ENCODE measurements at regions not wholly inside any gene's neighbourhood (a gene's known extent, or its start where the extent isn't known, plus 50 kb on each side); places are given as distances from the start of the nearest gene placed in this dataset.

GRCh38 chr17:77399319-77399957, 258.7 kb downstream of the SEC14L1 start:
- TF ChIP-seq CTCF (conservative IDR thresholded peaks at IDR 0.05; ENCODE audit: low read depth, low read length): no peak
- DNase-seq (ENCODE audit: low read depth): no peak

GRCh38 chr17:77400445-77400870, 259.7 kb downstream of the SEC14L1 start:
- H3K4me3 ChIP-seq (ENCODE audit: low read length): no peak overlapping the region
- peak; percentile 50 for TF ChIP-seq CTCF (conservative IDR thresholded peaks at IDR 0.05; ENCODE audit: low read depth, low read length)
- DNase-seq (ENCODE audit: low read depth): no peak

More at GRCh38 chr17:77399319-77399957, 258.7 kb downstream of the SEC14L1 start:
- H3K4me3 ChIP-seq (ENCODE audit: low read length): no peak overlapping the region

GRCh38 chr17:77402159-77402731, 261.5 kb downstream of the SEC14L1 start:
- no peak overlapping the region for H3K4me3 ChIP-seq (ENCODE audit: low read length)
- no peak for DNase-seq (ENCODE audit: low read depth)
- TF ChIP-seq CTCF (conservative IDR thresholded peaks at IDR 0.05; ENCODE audit: low read depth, low read length): no peak

GRCh38 chr17:77403854-77404253, 263.1 kb downstream of the SEC14L1 start:
- DNase-seq (ENCODE audit: low read depth): no peak
- no peak overlapping the region for H3K4me3 ChIP-seq (ENCODE audit: low read length)
- no peak for TF ChIP-seq CTCF (conservative IDR thresholded peaks at IDR 0.05; ENCODE audit: low read depth, low read length)

- TF ChIP-seq CTCF (conservative IDR thresholded peaks at IDR 0.05; ENCODE audit: low read depth, low read length): no peak
- no peak overlapping the region for H3K4me3 ChIP-seq (ENCODE audit: low read length)
- DNase-seq (ENCODE audit: low read depth): no peak
Measured at GRCh38 chr17:77404812-77405581, 264.2 kb downstream of the SEC14L1 start.

- no peak for DNase-seq (ENCODE audit: low read depth)
- TF ChIP-seq CTCF (conservative IDR thresholded peaks at IDR 0.05; ENCODE audit: low read depth, low read length): no peak
- no peak overlapping the region for H3K4me3 ChIP-seq (ENCODE audit: low read length)
Measured at GRCh38 chr17:77405867-77406732, 265.3 kb downstream of the SEC14L1 start.
